Sciatic nerve (tissue), 2 donors: ENCODE measurements at regions not wholly inside any gene's neighbourhood (a gene's known extent, or its start where the extent isn't known, plus 50 kb on each side); places are given as distances from the start of the nearest gene placed in this dataset.

Source experiments
- ATAC-seq: fragments of 200-7000 bp; cut with Tn5 transposase; one replicate; pipeline ENCODE4 v1.9.1; 2020; ENCODE audit warnings: mild to moderate bottlenecking, moderate library complexity
- DNase-seq: peaks from one replicate; pipeline ENCODE4 v3.0.0-alpha.2; 2020; ENCODE audit warnings: low spot score
- intact Hi-C: fragments of 100-400 bp; cut with DNase I; formaldehyde crosslinking; loops from one replicate; pipeline ENCODE4 v1.14.2; 2022
- donor health status: DM: no; HTN: no; CAD: no.
- donor health status: DM: no; HTN: no; CAD: no.

DNA sequence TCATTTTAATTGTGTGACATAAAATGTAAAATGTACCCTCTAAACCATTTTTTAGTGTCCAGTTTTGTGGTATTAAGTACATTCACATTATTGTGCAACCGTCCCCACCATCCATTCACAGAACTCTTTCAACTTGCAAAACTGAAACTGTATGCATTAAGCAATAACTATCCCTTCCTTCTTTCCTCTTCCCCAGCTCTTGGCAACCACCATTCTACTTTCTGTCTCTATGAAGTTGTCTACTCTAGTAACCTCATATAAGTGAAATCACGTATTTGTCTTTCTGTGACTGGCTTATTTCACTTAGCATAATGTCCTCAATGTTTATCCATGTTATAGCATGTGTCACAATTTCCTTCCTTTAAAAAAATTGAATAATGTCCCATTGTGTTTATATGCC, 142.4 kb downstream of the C9orf152 start:
- intact Hi-C loops, result no loop called here
- ATAC-seq (peak; percentile 70), DNase-seq (no peak)

DNA sequence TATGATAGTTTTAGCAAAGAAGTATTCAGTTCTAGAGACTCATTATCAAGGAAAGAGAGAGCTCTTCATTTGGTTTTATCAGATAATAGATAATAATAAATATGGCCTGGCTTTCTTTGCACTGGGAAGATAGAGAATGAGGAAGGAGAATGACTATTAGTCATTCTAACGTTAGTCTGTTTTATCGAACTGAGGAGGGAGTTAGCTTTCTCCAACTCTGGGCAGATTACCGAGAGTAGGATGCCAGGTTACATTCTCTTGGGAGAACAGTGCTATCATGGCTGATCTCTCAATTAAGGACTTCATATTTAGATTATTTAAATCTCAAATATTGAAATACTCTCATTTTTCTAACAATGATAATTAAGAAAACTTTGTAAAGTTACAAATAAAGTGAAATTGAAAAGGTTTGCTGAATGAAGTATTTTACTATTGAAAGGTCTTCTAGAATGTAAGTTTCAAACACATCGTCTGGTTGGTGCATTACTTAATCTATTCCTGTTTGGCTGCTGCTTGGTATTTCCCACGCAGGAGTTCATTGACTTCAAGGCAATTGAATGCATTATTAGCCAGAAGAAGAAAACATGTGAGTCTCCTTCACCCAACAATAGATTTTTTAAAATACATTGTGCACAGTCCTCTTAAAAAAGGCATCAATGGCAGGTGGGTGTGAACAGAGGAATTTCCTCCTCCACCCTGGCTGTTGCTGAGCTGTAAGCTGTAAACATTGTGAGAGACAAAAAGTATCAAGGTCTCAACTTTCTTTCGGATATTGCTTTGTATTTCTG, 140.8 kb downstream of the C9orf152 start:
- no peak for DNase-seq
- no peak for ATAC-seq
- intact Hi-C loops, result no loop called here

DNA sequence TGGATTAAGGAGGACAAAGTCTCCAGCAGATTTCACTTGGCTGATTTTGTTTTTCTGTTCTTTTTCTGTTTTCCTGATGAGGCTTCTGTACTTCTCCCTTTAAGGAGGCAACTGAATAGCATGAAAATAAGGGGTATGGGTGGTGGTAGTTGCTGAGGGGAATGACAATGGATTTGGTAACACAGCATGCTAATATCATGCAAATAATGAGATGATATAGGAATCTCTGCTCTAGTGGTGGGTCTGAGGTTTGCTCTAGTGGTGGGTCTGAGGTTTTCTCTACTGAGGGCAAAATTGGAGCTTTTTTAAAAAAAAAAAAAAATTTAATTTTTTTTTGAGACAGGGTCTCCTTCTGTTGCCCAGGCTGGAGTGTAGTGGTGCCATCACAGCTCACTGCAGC, 139.7 kb downstream of the C9orf152 start:
- DNase-seq, result no peak
- intact Hi-C loops, result no loop called here
- ATAC-seq, result no peak

DNA sequence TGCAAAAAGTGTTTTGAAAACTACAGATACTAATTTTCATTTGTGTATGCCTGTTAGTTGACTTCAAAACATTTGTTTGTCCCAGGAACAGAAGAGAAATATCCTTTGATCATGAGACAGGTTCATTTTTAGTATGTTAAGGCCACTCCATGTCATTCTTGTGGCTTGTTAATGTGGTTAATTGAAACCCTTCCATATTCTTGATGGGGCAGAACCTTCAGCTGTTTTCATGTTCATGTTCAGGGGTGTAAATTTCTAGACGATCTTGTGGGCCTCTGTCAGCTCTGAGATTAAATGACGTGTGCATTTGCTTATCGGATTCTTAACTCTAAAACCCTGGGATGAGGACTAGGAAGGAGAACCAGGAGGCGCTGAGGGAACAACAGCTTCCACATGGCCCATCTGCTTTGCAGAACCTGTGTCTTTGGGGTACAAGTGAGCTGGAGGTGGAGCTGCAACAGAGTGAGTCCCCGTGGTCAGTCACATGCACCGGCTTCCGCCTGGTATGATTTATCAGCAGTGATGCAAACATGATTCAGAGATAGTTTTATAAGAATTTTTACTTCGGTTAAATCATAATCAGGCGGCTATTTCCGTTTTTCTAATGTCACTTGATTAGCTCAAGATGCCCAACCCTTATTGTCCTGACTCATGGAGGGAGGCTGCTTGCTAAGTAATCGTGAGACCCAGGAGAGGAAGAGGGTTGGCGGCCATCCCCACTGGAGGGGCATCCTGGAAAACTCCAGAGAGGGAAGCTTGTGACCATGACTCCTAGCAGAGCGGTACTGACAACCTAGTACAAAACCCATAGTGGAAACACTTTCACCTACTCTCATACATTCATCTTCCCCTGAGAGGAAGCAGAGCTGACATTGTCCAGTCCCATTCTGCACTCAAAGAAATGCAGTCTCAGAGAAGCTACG, 138.4 kb downstream of the C9orf152 start:
- DNase-seq, result no peak
- peak; percentile 43 for ATAC-seq
- intact Hi-C loops, result no loop called here

DNA sequence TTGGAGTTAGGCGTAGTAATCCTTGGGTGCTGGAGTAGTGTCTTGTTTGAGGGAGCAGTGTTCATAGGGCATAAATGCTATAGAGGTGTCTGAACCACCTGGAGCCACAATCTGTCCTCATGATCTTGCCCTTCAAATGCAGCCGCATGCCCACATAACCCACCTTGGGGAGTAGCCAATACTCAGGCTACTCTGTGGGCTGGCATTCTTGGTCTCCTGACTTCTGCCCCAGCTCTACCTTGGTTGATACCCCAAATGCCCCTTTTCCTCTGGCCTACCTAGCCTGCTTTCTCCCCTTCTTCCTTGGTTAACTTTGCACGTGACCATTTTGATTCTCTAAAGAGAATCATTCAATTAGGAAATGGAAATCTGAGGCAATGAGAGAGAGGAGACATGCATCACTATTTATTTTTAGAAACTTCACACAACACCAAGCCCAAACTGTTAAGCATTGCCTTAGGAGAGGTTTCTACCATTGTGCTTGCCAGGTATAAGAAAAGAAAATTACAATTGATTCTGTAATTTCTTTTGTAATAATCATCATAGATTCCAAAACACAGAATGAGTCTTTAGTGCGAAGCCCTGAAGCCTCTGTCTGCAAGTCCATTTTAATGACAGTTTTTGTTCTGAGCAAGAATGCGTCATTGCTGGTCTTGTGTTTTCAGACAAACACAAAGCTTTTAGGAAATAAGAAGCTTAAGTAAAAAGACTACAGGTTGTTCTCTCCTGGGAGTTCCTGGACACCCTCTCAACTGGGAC, 135.2 kb downstream of the C9orf152 start:
- DNase-seq (no peak), ATAC-seq (no peak)
- intact Hi-C loops, result no loop called here

DNA sequence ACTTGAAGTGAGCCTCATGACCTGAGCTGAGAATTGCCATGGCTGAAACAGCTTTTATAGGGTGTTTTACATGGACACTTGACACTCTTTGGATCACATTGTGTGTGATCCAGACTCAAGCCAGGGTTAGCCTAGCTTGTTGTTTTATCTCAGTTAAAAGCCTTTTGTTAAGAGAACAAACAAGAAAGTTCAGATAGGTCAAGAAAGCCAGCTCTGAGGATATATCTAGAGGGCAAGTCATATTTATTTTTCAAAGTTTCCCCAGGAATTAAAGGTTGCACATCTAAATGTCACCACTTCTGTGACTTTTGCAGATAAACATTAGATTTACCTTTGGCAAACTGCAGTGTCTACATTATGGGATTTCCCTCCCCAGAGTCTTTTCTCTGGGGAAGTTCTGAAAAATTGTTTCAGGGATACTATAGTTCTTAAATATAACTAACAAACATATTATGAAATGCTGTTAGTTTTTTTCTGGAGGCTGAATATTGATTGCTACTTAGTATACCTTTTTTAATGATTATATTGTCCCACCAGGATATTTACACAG, 134.5 kb downstream of the C9orf152 start:
- intact Hi-C loops, result no loop called here
- ATAC-seq (no peak), DNase-seq (no peak)

DNA sequence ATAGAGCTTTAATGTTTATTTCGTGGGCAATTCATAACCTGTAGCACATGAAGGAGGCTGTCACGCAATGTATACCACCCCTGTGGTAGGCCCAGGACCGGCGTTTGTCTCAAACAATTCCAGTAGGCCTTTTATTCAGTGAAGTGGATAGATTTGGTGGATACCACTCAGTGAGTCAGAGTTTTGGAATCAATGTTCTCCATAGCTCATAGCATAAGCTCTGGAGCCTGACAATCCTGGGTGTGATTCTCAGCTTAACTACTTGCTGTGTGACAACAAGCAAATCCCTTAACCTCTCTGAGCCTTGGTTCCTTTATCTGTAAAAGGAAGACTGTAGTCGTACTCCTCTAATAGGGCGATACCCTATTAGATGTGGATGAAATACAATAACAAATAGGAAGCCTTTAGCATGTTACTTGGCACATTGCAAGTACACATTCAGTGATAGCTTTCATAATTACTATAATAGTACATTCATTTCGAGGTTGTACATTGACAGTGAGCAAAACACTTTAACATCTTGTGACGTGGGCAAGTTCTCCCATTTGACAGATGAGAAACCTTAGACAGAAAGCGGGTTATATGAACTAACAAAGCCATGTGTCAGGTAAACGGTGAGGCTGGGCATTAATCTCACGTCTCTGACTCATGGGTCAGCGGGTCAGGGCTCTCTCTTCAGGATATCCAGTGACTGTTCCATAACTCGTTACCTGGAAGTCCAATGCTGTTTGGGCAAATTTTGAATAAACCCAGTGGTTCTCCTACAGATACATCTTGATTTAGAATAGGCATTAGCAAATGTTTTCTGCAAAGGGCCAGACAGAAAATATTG, 130.8 kb downstream of the C9orf152 start:
- intact Hi-C loops, result no loop called here
- DNase-seq (no peak), ATAC-seq (no peak)

DNA sequence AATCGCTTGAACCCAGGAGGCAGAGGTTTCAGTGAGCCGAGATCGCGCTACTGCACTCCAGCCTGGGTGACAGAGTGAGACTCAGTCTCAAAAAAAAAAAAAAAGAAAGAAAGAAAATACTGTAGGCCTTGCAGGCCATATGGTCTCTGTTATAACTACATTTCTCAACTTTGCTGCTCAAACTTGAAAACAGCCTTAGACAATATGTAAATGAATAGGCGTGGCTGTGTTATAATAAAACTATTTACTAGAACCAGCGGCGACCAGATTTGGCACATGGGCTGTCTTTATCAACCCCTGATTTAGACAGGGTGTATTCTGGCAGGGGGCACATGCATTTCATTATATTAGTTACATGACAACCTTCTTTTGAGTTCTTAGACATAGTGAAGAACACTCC, 130.0 kb downstream of the C9orf152 start:
- intact Hi-C loops, result no loop called here
- no peak for ATAC-seq
- DNase-seq, result no peak

DNA sequence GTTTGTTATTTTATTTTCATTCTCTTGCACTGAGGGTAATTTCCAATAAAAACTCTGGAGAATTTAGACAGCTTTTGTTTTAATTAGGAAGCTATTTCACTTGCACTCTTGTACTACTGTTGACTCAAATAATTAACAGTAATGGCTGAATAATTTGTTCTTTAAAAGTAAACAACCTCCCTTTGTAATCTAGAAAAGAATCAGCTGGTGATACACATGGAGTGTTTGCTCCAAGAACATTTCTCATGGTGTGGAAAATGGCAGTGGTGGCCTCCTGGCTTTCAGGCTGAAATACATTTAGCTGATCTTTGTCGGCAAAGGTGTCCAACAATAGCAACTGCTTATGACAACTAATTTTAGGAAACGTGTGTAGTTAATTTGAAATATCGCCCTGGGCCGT, 129.4 kb downstream of the C9orf152 start:
- DNase-seq, result no peak
- no peak for ATAC-seq
- intact Hi-C loops, result no loop called here

DNA sequence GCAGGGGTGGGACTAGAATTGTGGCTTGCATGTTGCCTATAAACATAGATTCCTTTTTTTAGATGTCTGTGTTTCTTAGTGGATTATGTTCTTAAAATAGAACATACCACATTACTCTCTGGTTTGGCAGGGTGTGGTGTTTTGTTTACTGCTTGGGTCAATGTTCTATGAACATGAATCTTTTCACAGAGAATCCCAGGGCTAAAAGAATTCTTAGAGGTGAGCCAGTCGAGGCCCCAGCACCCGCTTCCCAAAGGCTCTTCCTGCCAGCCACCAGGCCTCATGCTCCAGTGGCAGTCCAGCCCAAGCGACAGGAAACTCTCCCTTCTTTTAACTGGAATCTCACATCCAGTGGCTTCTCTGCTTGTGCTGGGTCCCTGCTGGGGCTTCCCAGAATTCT, 126.6 kb downstream of the C9orf152 start:
- DNase-seq (no peak), ATAC-seq (peak; percentile 68)
- intact Hi-C loops, result no loop called here

DNA sequence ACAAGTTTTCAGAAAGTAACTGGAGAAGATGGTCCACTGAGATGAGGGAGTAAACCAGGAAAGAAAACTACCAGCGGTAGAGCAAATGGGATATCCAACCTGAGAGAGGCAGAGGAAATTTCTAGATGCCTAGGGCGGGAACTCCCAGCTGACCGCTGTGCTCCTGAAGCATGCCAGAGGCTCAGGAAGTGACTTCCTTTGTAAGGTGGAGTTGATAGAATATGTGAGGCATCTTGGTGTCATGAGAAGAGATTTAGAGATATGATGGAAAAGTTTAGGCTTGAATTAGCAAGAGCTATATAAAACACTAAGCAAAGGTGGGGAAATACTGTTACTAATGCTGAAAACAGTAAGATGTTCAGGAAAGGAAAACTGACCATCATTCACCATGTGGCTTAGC, 124.1 kb downstream of the C9orf152 start:
- ATAC-seq, result no peak
- intact Hi-C loops, result no loop called here

DNA sequence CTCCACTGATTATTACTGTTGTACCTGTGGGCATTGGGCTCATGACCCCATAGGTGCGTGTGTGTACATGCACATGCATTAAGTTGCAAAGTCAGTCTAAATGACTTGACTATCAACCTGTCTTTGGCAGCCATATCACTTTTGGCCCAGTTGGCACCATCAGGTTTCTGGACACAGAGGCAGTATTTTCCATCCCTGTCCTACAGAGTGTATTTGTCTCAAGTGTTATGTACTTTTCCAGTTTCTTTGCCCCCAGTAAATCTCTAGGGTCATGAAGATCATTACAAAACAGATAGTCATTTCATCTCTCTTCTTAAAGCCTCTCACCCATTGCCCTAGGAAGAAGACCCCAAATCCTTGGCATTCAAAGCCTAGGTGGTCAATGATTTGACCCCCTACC, 121.4 kb downstream of the C9orf152 start:
- DNase-seq (no peak), ATAC-seq (no peak)
- intact Hi-C loops, result no loop called here

More for the DNA sequence above, 124.1 kb downstream of the C9orf152 start:
- DNase-seq, result no peak

DNA sequence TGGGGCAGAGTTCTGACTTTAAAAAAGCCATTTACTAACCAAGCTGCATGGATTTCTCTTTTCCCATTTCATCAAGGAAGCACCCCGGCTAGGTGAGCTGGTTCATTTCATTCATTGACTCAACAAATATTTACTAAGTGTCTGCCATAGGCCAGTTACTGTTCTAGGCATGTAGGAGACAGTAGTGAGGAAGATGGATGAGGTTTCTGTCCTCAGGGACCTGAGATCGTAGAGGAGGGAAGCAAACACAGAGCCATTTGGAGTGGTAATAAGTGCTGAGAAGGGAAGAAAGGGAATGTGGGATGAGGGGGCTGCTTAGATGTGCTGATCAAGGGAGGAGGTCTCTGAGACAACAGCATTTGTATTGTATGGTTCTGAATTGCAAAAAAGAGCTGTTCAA, 120.4 kb downstream of the C9orf152 start:
- no peak for DNase-seq
- intact Hi-C loops, result no loop called here
- no peak for ATAC-seq

DNA sequence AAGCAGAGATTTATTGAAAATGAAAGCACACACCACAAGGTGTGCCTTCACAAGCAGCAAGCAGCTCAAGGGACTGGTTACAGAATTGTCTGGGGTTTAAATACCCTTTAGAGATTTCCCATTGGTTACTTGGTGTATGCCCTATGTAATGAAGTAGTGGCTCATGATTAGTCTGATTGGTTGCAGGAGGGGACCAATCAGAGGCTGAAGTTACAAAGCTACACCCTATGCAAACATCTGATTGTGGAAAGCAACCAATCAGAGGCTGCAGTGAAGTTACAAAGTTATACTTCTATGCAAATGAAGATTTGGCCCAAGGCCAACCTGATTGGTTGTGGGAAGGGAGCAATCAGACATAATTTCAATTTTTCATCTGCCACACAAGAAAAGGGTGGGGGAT, 119.9 kb downstream of the C9orf152 start:
- ATAC-seq (no peak), DNase-seq (no peak)
- intact Hi-C loops, result no loop called here

DNA sequence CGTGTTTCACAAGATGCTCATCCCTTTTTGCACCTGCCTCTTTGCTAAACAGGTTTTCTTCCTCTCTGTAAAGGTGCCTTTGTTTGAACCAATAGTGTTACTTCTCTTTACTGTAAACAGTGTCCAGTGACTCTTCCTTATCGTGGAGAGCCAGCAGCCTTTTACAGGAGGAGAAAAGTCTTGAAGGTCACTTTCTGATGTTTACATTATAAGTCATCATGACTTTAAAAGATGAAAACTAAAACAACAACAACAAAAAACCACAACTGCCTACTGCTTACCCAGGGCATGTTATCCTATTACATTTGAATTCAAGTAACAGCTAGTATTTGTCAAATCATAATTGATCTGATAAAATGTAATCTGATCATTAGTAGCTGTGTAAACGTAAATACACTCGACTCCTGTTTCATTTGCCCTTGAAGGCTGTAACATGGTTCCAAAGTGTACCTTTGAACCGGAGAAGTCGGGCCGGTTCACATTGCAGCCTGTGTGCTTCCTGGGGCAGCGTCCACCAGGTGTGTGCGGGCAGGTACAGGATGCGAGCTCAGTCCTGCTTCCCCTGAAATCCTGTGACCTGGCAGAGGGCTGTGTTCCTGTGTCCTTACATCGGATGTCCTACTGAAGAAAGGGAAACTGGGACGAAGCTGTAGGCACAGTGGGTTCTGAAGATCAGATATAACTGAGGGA, 118.1 kb downstream of the C9orf152 start:
- ATAC-seq, result no peak
- no peak for DNase-seq
- intact Hi-C loops, result no loop called here

DNA sequence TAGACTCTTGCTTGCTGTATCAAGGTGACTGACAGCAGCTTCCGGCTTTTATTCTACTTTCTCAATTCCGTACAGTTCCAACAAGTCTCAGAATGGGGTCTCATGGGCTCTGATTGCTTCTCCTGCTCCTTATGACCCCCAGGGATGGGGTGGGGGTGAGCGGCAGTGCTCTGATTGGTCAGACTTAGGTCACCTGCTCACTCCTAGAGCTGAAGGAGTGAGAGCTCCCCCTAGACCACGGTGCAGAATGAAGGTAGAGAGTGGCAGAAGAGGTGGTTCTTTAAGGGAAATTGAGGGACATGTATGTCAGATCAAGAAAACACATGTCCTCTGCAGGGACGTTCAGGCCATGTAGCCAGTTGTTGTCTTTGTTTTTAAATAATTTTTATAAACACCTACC, 115.2 kb downstream of the C9orf152 start:
- ATAC-seq, result no peak

DNA sequence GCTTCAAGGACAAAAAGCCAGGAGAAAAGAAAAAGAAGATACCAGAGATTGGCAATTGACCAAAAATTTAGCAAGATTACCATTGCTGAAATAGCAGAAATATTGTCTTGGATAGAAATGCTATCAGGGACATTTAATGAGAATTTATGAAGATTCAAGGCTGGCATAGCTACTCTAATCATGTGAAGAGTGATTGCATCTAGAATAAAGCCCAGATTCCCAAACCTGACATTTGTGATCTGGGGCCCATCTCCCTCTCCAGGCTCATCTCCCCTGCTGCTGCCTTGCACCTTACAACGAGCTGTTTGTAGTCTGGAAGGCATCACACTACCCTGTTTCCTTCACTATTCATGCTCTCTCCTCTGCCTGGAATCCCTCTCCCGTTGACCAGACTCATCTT, 114.5 kb downstream of the C9orf152 start:
- ATAC-seq (no peak), DNase-seq (no peak)
- intact Hi-C loops, result no loop called here

More for the DNA sequence above, 115.2 kb downstream of the C9orf152 start:
- intact Hi-C loops, result no loop called here
- DNase-seq, result no peak

DNA sequence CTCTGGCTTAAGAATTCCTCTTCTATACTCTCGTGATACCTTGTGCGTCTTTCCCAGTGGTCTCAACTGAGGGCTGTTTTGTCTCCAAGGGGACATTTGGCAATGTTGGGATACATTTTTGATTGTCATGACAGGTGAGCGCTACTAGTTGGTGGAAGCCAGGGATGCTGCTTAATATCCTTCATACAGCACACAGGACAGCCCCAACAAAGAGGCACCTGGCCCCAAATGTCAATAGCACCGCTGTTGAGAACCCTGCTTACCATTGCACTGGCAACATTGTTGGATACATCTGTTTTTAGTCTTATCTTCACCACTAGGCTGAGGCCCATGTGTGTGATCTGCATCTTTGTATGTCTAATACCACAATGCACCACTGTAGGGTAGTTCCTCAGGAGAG, 114.1 kb downstream of the C9orf152 start:
- ATAC-seq (no peak), DNase-seq (no peak)
- intact Hi-C loops, result no loop called here
